ENCODE measurements at regions not wholly inside any gene's neighbourhood (a gene's known extent, or its start where the extent isn't known, plus 50 kb on each side); places are given as distances from the start of the nearest gene placed in this dataset.

GRCh38 chr4:58809948-58810347 is 1699.8 kb upstream of the IGFBP7 start:
- 55 to 62% (median 58%) methylated on average over 2 of the region's 2 CpGs for WGBS, 3 donors
- no peaks in the 10 kb centered on the region for H3K36me3 ChIP-seq (ENCODE audit: insufficient read depth in 1 of 2, low read depth in 1 of 2)
- DNase-seq, result no peak
- no peaks in the 10 kb centered on the region for H3K27me3 ChIP-seq (ENCODE audit: insufficient read depth in 3 of 3, low read length in 2 of 3)
- H3K4me3 ChIP-seq, result no peak overlapping the region
- no peak for ATAC-seq
- no peak for TF ChIP-seq CTCF (IDR thresholded peaks at IDR 0.05)
- no peak overlapping the region for H3K27ac ChIP-seq
- no peaks in the 10 kb centered on the region for H3K9me3 ChIP-seq
- H3K4me1 ChIP-seq, result no peaks in the 10 kb centered on the region
- intact Hi-C loops (cut with DNase I), result no loop called here

GRCh38 chr4:58809366-58809765 is 1699.2 kb upstream of the IGFBP7 start:
- ATAC-seq, result no peak
- Histone ChIP-seq H3K4me3 (no peak overlapping the region), H3K27ac (no peak overlapping the region), H3K36me3 (ENCODE audit: insufficient read depth in 1 of 2, low read depth in 1 of 2) (no peaks in the 10 kb centered on the region), H3K4me1 (no peaks in the 10 kb centered on the region), H3K27me3 (ENCODE audit: insufficient read depth in 3 of 3, low read length in 2 of 3) (no peaks in the 10 kb centered on the region), H3K9me3 (no peaks in the 10 kb centered on the region)
- WGBS, 3 donors, result 85 to 86% (median 85%) methylated on average over 3 of the region's 3 CpGs
- intact Hi-C loops (cut with DNase I), result no loop called here
- no peak for DNase-seq
- TF ChIP-seq CTCF (IDR thresholded peaks at IDR 0.05), result no peak

GRCh38 chr4:58808817-58809216 is 1698.6 kb upstream of the IGFBP7 start:
- H3K4me1 ChIP-seq, result no peaks in the 10 kb centered on the region
- ATAC-seq (no peak), DNase-seq (no peak)
- H3K36me3 ChIP-seq (ENCODE audit: insufficient read depth in 1 of 2, low read depth in 1 of 2), result no peaks in the 10 kb centered on the region
- 84 to 92% (median 89%) methylated on average over 2 of the region's 2 CpGs for WGBS, 3 donors
- intact Hi-C loops (cut with DNase I), result no loop called here
- H3K27me3 ChIP-seq (ENCODE audit: insufficient read depth in 3 of 3, low read length in 2 of 3), result no peaks in the 10 kb centered on the region
- H3K4me3 ChIP-seq, result no peak overlapping the region
- no peak for TF ChIP-seq CTCF (IDR thresholded peaks at IDR 0.05)
- H3K27ac ChIP-seq, result no peak overlapping the region
- H3K9me3 ChIP-seq, result no peaks in the 10 kb centered on the region

GRCh38 chr4:58807843-58808615 is 1697.8 kb upstream of the IGFBP7 start:
- no peak overlapping the region for H3K27ac ChIP-seq
- ATAC-seq (no peak), DNase-seq (no peak)
- 59 to 72% (median 71%) methylated on average over 2 of the region's 2 CpGs for WGBS, 3 donors
- no peaks in the 10 kb centered on the region for H3K27me3 ChIP-seq (ENCODE audit: insufficient read depth in 3 of 3, low read length in 2 of 3)
- H3K4me1 ChIP-seq, result no peaks in the 10 kb centered on the region
- no peaks in the 10 kb centered on the region for H3K9me3 ChIP-seq
- TF ChIP-seq CTCF (IDR thresholded peaks at IDR 0.05), result no peak
- intact Hi-C loops (cut with DNase I), result no loop called here
- H3K36me3 ChIP-seq (ENCODE audit: insufficient read depth in 1 of 2, low read depth in 1 of 2), result no peaks in the 10 kb centered on the region
- H3K4me3 ChIP-seq, result no peak overlapping the region

- H3K4me3 ChIP-seq, result no peak overlapping the region
- no peaks in the 10 kb centered on the region for H3K27me3 ChIP-seq (ENCODE audit: insufficient read depth in 3 of 3, low read length in 2 of 3)
- ATAC-seq, result no peak
- no peaks in the 10 kb centered on the region for H3K9me3 ChIP-seq
- no peak overlapping the region for H3K27ac ChIP-seq
- intact Hi-C loops (cut with DNase I), result no loop called here
- 5 to 13% (median 8%) methylated on average over 1 of the region's 1 CpG for WGBS, 3 donors
- no peaks in the 10 kb centered on the region for H3K4me1 ChIP-seq
- DNase-seq, result no peak
- no peak for TF ChIP-seq CTCF (IDR thresholded peaks at IDR 0.05)
- no peaks in the 10 kb centered on the region for H3K36me3 ChIP-seq (ENCODE audit: insufficient read depth in 1 of 2, low read depth in 1 of 2)
Measured at GRCh38 chr4:58776627-58777026, 1666.4 kb upstream of the IGFBP7 start.

Measured in psoas muscle (tissue), 7 donors.